RKO (cell line): ENCODE measurements at regions not wholly inside any gene's neighbourhood (a gene's known extent, or its start where the extent isn't known, plus 50 kb on each side); places are given as distances from the start of the nearest gene placed in this dataset.
"Not testable (repeated sequence)": the region's sequence is repeated elsewhere in the genome, so short reads cannot be mapped to it uniquely, and the experiment has no call there.

ENCODE experiments used
- DNase-seq: peaks from one replicate; pipeline ENCODE4 v3.0.0-alpha.2; 2016; ENCODE audit warnings: low spot score

DNA sequence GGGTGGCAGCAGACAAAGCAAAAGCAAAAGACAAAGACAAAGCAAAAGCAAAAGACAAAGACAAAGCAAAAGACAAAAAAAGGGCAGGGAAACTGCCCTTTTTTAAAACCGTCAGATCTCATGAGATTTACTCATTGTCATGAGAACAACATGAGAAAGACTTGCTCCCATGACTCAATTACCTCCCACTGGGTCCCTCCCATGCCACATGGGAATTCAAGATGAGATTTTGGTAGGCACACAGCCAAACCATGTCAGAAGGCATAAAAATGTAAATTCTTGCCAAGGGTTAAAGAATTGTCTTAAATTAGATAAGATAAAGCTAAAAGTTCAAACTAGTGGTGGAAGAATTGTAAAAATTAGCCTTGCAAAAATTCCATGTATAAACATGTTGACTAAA, 419.7 kb downstream of the TRAM1L1 start:
- no peak for DNase-seq

DNA sequence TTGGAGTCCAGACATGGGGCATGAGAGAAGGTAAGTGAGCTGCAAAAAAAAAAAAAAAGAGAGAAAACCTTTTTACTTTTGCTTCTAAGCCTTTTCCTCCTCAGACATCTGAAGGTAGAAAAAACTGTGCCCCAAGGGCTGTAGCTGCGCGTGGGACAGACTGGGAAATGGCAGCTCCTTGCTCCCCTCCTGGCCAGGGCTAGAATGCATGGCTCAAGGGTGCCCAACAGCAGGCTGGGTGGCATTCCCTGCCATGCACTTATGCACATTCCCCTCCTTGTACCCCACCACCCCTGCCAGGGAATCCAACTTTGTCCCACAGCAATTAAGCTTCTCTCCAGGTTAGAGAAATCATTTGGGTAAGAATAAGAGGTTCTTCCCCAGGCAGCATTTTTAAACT, 421.2 kb downstream of the TRAM1L1 start:
- no peak for DNase-seq

DNA sequence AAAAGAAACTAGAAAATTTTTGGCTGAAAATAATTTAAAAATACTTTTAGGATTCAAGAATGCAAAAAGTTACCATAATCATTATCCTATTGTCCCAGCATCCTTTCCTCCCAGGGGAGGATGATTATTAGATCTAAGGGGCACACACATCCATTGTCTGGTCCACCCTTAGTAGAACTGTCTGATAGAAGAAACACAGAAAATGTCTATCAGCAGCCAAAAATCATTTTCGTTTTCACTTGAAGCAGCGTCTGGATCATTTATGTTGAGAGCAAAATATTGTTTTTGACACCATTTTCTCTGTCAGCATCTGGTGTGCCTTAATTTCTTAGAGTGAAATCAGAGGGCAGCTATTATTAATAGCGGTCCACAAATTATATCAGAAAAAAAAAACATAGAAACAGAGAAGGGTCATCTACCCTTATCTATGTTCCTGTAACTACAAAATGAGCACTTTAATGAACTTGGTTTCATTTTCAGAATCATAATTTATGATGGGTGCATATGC, 446.3 kb downstream of the TRAM1L1 start:
- no peak for DNase-seq

DNA sequence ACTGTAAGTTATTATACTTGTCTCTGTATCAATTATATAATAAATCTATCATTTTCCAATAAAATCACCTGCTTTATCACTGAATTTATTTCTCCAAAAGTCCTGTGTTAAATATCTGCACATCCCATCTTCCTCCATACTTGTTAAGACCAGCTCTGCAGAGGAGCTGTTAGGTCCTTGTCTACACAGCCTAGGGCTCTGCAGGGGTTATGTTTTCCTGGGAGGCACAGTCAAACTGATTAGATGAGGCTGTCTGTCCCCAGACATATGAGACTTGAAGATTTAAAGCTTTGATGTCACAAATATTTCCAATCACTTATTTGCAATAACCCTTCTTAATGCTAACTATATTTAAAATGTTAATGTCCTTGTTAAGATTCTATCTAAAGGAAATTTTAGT, 446.8 kb downstream of the TRAM1L1 start:
- DNase-seq, result no peak

DNA sequence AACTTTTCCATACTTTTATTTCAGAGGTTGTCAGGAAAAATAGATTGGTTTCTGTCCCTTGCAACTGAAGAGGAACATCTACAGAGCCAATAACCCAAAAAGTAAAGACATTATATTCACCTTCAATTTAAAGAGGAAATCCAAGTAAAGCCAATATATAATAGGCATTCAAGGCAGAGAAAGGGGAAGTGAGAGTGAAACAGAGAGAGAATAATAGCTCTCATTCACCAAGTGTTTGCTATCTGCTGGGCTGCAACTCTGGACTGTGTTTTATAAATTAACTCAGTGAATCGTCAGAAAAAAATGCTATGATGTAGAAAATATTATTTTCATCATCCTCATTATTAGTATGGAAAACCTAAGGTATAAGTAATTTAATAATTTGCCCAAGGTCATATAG, 448.5 kb downstream of the TRAM1L1 start:
- no peak for DNase-seq

DNA sequence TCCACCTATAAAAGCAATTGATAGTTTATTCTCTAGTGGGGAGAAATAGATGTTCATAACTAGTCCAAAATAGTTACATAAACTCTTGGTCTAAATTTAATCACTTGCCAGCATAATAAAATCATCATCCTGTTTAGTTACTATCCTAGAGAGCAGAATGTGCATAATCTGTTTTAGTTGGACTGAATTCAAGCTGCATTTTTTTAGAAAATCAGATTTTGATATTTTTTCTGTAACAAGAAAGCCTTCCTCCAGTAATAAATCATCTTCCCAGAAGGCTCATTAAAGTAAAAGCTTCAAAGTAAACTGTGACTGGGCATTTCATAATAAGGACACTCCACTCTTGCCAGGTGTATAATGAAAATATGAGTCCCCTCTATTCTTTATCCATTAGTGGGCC, 453.1 kb downstream of the TRAM1L1 start:
- no peak for DNase-seq

DNA sequence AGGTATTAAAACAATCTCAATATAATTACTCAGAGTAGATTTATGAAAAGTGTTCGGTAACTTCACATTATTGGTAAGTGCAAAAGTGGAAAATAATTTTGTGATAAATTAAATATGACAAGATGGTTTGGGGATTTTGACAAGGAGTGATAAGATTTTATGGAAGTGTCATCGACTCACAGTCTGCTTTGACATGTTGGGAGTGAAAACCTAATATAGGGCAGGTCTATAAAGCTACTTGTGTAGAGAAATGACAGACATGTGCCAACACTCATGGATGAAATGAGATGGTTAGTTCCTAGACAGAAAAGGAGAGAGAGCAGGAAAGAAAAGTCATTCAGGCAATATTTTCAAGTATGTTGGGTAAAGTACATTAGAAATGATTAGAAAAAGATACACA, 456.8 kb downstream of the TRAM1L1 start:
- no peak for DNase-seq

DNA sequence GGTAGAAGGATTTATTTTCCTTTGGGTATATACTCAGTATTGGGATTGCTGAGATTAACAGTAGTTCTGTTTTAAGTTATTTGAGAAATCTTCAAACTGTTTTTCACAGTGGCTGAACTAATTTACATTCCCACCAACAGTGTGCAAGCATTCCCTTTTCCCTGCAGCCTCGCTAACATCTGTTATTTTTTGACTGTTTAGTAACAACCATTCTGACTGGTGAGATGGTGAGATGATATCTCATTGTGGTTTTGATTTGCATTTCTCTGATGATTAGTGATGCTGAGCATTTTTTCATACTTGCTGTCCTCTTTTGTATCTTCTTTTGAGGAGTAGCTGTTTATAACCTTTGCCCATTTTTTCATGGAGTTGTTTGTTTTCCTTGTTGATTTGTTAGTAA, 457.8 kb downstream of the TRAM1L1 start:
- no peak for DNase-seq

DNA sequence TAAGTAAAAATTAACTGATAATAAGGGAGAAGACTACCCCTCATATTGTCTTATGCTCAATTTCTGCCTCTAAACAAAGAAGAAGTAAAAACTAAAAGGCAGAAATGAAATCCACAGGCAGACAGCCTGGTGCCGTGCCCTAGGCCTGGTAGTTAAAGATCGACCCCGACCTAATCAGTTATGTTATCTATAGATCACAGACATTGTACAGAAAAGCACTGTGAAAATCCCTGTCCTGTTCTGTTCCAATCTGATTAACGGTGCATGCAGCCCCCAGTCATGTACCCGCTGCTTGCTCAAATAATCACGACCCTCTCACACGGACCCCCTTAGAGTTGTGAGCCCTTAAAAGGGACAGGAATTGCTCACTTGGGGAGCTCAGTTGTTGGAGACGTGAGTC, 465.9 kb downstream of the TRAM1L1 start:
- not testable (repeated sequence) for DNase-seq

DNA sequence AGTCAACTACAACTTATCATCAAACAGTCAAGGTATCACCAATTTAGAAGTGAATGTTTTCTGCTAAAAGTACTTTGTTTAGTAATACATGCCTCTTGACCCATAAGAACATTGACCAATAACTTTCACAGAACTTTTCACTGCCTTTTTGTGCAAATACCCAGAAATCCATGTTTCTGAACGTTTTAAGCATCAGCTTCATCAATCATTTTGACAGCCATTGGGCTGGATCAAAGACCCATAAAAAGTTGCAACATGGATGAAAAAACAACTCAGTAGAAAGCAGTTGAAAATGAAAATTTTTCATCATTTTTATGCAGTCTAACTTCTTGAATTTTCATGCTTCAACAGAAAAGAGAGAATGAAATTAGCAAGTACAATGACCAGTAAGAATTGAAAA, 466.7 kb downstream of the TRAM1L1 start:
- no peak for DNase-seq

DNA sequence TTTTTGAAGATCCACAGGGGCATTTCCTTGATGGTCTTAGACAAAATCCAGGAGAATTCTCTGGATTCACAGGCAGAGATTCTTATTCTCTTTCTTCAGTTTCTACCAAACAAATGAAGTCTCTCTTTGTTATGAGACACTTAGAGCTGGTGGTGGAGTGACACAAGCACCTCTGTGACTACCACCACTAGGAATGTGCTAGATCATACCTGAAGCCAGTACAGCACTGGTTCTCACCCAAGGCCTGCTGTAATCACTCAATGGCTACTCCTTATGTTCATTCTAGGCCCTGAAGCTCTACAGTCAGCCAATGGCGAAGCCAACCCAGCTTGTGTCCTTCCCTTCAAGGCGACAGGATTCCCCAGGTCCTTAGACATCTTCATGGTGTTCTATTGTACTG, 482.3 kb downstream of the TRAM1L1 start:
- DNase-seq, result no peak

DNA sequence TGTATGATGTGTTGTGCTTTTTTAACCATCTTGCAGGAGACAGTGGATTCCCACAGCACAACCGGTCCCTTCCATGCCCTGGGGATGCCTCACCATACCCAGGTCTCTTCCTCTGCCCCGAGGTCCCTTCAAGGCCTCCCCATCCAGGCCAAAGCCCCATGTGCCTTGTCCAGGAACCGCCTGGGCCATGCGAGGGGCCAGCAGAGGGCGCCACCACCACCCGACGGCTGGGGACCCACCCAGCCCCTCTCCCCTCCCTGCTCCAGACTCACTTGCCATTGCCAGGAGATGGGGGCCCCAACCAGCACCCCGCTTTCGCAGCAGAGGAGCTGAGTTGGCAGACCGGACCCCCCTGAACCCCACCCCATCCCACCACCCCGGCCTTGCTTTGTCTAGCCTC, 485.5 kb downstream of the TRAM1L1 start:
- no peak for DNase-seq

DNA sequence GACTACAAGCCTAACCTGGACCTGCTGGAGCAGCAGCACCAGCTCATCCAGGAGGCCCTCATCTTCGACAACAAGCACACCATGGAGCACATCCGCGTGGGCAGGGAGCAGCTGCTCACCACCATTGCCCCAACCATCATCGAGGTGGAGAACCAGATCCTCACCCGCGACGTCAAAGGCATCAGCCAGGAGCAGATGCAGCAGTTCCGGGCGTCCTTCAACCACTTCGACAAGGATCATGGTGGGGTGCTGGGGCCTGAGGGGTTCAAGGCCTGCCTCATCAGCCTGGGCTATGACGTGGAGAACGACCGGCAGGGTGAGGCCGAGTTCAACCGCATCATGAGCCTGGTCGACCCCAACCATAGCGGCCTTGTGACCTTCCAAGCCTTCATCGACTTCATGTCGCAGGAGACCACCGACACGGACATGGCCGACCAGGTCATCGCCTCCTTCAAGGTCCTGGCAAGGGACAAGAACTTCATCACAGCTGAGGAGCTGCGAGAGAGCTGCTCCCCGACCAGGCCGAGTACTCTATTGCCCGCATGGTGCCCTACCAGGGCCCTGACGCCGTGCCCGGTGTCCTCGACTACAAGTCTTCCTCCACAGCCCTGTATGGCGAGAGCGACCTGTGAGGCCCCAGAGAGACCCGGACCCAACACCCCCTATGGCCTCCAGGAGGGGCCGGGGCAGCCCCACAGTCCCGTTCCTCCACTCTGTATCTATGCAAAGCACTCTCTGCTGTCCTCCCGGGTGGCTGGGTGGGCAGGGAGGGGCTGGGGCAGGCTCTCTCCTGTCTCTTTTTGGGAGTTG, 486.2 kb downstream of the TRAM1L1 start:
- DNase-seq, result no peak

DNA sequence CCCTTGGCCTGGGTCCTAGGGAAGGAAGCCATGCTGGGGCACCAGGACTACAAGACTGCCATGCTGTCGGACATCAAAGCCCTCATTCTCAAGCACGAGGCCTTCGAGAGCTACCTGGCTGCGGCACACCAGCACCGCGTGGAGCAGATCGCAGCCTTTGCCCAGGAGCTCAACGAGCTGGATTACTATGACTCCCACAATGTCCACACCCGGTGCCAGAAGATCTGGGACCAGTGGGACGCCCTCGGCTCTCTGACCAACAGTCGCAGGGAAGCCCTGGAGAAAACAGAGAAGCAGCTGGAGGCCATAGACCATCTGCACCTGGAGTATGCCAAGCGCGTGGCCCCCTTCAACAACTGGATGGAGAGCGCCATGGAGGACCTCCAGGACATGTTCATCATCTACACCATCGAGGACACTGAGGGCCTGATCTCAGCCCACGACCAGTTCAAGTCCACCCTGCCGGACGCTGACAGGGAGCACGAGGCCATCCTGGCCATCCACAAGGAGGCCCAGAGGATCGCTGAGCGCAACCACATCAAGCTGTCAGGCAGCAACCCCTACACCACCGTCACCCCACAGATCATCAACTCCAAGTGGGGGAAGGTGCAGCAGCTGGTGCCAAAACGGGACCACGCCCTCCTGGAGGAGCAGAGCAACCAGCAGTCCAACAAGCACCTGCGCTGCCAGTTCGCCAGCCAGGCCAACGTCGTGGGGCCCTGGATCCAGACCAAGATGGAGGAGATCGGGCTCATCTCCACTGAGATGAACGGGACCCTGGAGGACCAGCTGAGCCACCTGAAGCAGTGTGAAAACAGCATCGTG, 487.0 kb downstream of the TRAM1L1 start:
- DNase-seq, result no peak

DNA sequence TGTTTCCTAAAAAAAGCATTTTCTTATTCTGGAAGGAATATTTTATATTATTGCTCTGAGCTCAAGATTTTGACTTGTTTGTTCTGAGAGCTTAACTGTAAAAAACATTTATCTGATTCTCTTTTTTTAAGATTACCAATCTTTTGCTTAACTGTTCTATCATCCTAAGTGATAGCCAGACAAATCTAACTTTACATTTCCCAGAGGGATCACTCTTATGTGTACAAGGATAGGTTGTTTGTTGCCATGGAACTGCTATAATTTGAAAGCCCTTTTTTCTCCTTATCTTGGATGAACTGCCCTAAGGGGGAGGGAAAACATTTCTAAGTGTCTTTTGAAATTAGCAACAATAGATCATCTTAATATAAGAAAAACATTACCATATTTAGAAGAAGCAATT, 494.7 kb downstream of the TRAM1L1 start:
- DNase-seq, result no peak

DNA sequence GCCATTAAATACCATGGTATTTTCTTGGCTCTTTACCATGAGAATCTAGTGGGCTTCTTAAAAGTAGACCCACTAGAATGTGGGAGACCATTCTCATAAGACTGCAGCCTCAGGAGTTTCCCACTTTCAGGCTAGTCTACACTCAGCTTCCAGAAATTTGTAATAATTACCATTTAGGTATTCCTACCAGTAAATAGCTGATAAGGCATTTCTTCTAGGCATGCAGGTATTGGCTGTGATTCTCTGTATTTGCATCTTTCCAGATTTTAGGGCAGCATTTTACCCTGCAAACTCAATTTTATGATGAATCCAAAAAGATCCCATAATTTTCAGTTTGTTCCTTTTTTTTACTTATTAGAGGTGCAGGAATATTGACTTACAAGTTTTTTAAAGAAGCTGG, 496.6 kb downstream of the TRAM1L1 start:
- DNase-seq, result no peak

DNA sequence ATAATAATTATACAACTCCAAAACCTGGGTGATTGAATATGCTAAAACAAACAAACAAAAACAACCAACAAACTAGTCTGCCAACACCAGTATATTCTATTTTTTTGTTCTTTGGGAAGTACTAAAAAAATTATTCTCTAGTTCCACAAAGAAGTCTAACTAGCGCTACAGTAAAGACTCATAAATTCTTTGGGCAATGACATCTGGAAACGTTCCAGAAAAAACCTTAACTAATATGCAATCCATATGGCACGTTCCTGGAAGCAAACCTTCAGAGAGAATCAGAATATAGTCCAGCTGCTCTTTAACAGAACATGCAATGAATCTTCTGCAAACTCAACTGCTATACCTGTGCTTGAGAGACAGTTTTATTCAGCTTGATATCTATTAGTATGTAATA, 500.1 kb downstream of the TRAM1L1 start:
- no peak for DNase-seq

DNA sequence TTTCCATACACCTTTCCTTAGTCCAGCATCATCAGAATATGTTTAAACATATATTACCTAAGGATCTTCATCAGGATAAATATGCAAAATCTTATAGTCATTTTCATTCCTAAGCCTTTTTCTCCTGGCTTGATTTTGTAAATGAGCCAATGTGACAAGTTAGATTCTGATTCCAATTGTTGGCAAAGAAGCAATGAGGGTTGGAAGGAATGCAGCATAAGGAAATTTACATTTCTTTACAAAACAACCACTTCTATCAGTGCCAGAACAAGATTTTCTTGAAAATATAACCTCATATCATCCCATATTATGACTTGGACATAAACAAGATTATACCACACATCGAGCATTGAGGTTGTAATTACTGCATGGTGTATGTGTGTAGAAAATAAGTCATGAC, 508.1 kb downstream of the TRAM1L1 start:
- no peak for DNase-seq

DNA sequence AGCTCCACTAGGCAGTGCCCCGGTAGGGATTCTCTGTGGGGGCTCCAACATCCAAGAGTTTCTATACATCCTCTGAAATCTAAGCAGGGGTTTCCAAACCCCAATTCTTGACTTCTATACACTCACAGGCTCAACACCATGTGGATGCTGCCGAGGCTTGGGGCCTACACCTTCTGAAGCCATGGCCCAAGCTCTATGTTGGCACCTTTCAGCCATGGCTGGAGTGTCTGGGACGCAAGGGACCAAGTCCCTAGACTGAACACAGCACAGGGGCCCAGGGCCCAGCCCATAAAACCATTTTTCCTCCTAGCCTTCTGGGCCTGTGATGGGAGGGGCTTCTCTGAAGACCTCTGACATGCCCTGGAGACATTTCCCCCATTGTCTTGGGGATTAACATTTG, 511.8 kb downstream of the TRAM1L1 start:
- DNase-seq, result no peak

DNA sequence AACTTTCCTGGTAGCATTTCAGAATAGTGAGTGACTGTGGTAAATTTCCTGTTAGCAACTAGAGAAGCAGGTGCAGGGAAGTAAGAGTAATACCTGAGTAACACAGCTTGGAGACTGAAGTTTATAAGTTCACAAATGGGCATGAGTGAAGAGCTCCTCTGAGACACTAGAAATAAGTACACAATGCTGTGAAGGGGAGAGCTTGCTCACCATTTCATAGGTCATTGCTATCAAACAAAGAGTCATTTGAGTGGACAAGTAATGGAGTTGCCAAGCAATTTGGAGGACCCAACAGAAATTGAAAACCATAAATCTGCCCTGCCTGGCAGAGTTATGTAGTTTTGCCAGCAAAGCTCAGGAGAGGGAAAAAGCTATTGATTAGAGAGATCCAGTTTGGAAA, 523.6 kb downstream of the TRAM1L1 start:
- no peak for DNase-seq

DNA sequence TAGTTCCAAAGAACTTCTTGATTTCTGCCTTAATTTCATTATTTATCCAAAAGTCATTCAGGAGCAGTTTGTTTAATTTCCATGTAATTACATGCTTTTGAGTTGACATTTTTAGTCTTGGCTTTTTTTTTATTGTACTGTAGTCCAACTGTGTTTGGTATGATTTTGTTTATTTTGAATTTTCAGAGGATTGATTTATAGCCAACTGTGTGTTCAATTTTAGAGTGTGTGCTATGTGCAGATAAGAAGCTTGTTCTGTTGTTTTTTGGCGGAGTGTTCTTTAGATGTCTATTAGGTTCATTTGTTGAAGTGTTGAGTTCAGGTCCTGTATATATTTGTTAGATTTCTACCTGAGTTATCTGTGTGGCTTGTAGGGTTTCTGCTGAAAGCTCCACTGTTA, 533.6 kb downstream of the TRAM1L1 start:
- no peak for DNase-seq

DNA sequence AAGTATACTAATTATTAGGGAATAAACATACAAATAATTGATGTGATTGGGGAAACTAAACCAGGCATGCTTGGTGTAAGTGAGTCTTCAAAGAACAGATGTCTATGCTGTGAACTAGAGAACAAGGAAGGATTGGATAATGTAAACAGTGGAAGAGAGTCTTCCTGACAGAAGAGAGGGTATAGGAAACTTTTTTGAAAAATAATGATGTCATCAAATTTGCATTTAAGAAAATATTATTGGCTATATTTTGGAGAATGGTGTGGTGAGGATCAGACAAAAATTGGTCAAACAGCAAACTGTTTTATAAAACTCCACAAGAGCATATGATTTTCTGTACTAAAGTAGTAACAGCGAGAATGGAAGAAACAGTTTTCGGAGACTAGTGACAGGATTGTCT, 537.7 kb downstream of the TRAM1L1 start:
- no peak for DNase-seq

DNA sequence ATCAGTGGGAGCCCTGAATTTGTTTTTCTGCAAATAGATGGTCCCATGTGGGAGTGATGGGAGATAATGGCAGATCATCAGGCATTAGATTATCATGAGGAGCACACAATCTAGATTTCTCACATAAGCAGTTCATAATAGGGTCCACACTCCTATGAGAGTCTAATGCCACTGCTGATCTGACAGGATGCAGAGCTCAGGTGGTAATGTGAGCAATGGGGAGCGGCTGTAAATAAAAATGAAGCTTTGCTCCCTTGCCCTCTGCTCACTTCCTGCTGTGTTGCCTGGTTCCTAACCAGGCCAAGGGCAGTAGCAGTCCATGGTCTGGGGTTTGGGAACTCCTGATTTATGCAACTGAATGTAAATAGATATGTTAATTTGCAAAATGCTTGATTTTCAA, 538.6 kb downstream of the TRAM1L1 start:
- no peak for DNase-seq
